HCT116 (cell line): ENCODE measurements at regions not wholly inside any gene's neighbourhood (a gene's known extent, or its start where the extent isn't known, plus 50 kb on each side); places are given as distances from the start of the nearest gene placed in this dataset.

Experiments
- ATAC-seq: fragments of 200-7000 bp; cut with Tn5 transposase; 2 replicates; pipeline ENCODE4 v1.9.1; 2020; ENCODE audit warnings: mild to moderate bottlenecking, moderate library complexity
- BruUV-seq: library from RNA; stranded (reverse); fragments of 400-500 nt; replicated peaks from 2 replicates; lab custom pipeline; 2021; lab: Mats Ljungman, UMichigan
- CTCF ChIA-PET: fragments of 300-600 bp; sonication (Branson Sonifier 250); formaldehyde crosslinking; loops from one replicate; lab custom pipeline; 2021; ENCODE audit warnings: antibody characterized with exemption; lab: Charles Lee
- POLR2A ChIA-PET: fragments of 300-600, 350-600 bp; sonication (Branson Sonifier 250); formaldehyde crosslinking; loops from one replicate; lab custom pipeline; 2021; ENCODE audit warnings: antibody characterized with exemption; lab: Charles Lee
- RAD21 ChIA-PET, 2 experiments: fragments of 300-600 bp; sonication (Branson Sonifier 250); formaldehyde crosslinking; loops; one replicate each; lab custom pipeline; 2023; ENCODE audit warnings: low total read pairs in 2 of 2; ENCODE audit not compliant: uncharacterized antibody in 2 of 2, unreplicated experiment in 2 of 2, low non-redundant PET in 1 of 2; lab: Charles Lee
- DNase-seq: peaks from one replicate; pipeline ENCODE4 v3.0.0-alpha.2; 2010; ENCODE audit warnings: low read depth, low spot score
- H2AFZ ChIP-seq: fragments of 200-600 bp; shearing (Covaris generic), sonication (generic); 2 replicates; pipeline ENCODE4 v1.6.1; 2017; ENCODE audit warnings: low read depth, mixed run types, mixed read lengths, antibody characterized with exemption, low read length; ENCODE audit not compliant: poor library complexity, severe bottlenecking
- H3K27ac ChIP-seq: 2 replicates; pipeline ENCODE4 v1.5.1; 2012; ENCODE audit warnings: low read depth, low read length
- H3K27me3 ChIP-seq: fragments of 200-600 bp; sonication (generic); 2 replicates; pipeline ENCODE4 v1.6.1; 2016; ENCODE audit warnings: mixed run types, low read length, mixed read lengths; ENCODE audit not compliant: insufficient read depth
- H3K36me3 ChIP-seq, 2 experiments: fragments of 200-500 bp in 1 of 2; fragments of 200-600 bp in 1 of 2; sonication (Bioruptor generic) in 1 of 2; sonication (generic) in 1 of 2; 2 replicates each; pipeline versions ENCODE4 v1.5.1 to v1.6.1; 2014 to 2016; ENCODE audit warnings: low read length in 2 of 2, inconsistent platforms in 1 of 2, mixed read lengths in 1 of 2, mixed run types in 1 of 2; ENCODE audit not compliant: insufficient read depth in 2 of 2, control insufficient read depth in 1 of 2
- H3K4me1 ChIP-seq, 2 experiments: fragments of 200-600 bp in 1 of 2; sonication (generic) in 1 of 2; 2 replicates each; pipeline versions ENCODE4 v1.5.1 to v1.6.1; 2012 to 2017; ENCODE audit warnings: low read length in 2 of 2, inconsistent platforms in 1 of 2, mild to moderate bottlenecking in 1 of 2, mixed read lengths in 1 of 2, mixed run types in 1 of 2, moderate library complexity in 1 of 2; ENCODE audit not compliant: insufficient read depth in 2 of 2, control insufficient read depth in 1 of 2
- H3K4me2 ChIP-seq: fragments of 200-600 bp; sonication (generic); 2 replicates; pipeline ENCODE4 v1.6.1; 2017; ENCODE audit warnings: mixed run types, low read length, mixed read lengths
- H3K4me3 ChIP-seq, 2 experiments: fragments of 200-600 bp in 1 of 2; sonication (generic) in 1 of 2; replicated peaks in 1 of 2; 2 replicates each; pipeline ENCODE4 v1.5.1; 2011 to 2016; ENCODE audit warnings: low read length in 2 of 2, control low read depth in 1 of 2, low read depth in 1 of 2, mild to moderate bottlenecking in 1 of 2, mixed read lengths in 1 of 2, mixed run types in 1 of 2
- H3K79me2 ChIP-seq: fragments of 200-600 bp; sonication (generic); 2 replicates; pipeline ENCODE4 v1.6.1; 2017; ENCODE audit warnings: mild to moderate bottlenecking, mixed run types, low read length, moderate library complexity, mixed read lengths; ENCODE audit not compliant: insufficient read depth
- H3K9ac ChIP-seq: fragments of 200-600 bp; sonication (generic); 2 replicates; pipeline ENCODE4 v1.6.1; 2016; ENCODE audit warnings: low read length, mixed read lengths
- H3K9me2 ChIP-seq: fragments of 200-600 bp; sonication (generic), shearing (Covaris generic); 2 replicates; pipeline ENCODE4 v1.6.1; 2017; ENCODE audit warnings: mixed run types, mild to moderate bottlenecking, moderate library complexity; ENCODE audit not compliant: insufficient read depth
- H3K9me3 ChIP-seq, 2 experiments: fragments of 200-500 bp in 1 of 2; fragments of 200-600 bp in 1 of 2; sonication (Bioruptor generic) in 1 of 2; sonication (generic) in 1 of 2; 2 replicates each; pipeline ENCODE4 v1.6.1; 2014 to 2017; ENCODE audit warnings: low read length in 2 of 2, mixed read lengths in 2 of 2, inconsistent platforms in 1 of 2, low read depth in 1 of 2, mild to moderate bottlenecking in 1 of 2, mixed run types in 1 of 2, moderate library complexity in 1 of 2; ENCODE audit not compliant: control insufficient read depth in 1 of 2, insufficient read depth in 1 of 2
- H4K20me1 ChIP-seq: fragments of 200-600 bp; sonication (generic), shearing (Covaris generic); 2 replicates; pipeline ENCODE4 v1.6.1; 2017; ENCODE audit warnings: mixed run types, mild to moderate bottlenecking, moderate library complexity; ENCODE audit not compliant: insufficient read depth
- CBX3 ChIP-seq: IDR thresholded peaks from 2 replicates; pipeline ENCODE4 v1.6.1; 2012; ENCODE audit warnings: low read depth
- CEBPB ChIP-seq: IDR thresholded peaks from 2 replicates; pipeline ENCODE4 v1.6.1; 2012; ENCODE audit warnings: low read depth
- EGR1 ChIP-seq: IDR thresholded peaks from 2 replicates; pipeline ENCODE4 v1.6.1; 2012; ENCODE audit warnings: low read depth
- ELF1 ChIP-seq: IDR thresholded peaks from 2 replicates; pipeline ENCODE4 v1.6.1; 2012; ENCODE audit warnings: low read depth, borderline replicate concordance
- EZH2 ChIP-seq: fragments of 200-600 bp; sonication (generic); IDR thresholded peaks from 2 replicates; pipeline ENCODE4 v1.6.1; 2017; ENCODE audit warnings: antibody characterized with exemption, mixed run types
- EZH2phosphoT487 ChIP-seq: fragments of 200-600 bp; IDR thresholded peaks from 2 replicates; pipeline ENCODE4 v1.6.1; 2018; ENCODE audit warnings: antibody characterized with exemption, borderline replicate concordance
- MAX ChIP-seq: IDR thresholded peaks from 2 replicates; pipeline ENCODE4 v1.6.1; 2012
- SP1 ChIP-seq: IDR thresholded peaks from 2 replicates; pipeline ENCODE4 v1.6.1; 2012; ENCODE audit warnings: low read depth
- TCF7L2 ChIP-seq: IDR thresholded peaks from 2 replicates; pipeline ENCODE4 v1.7.0; 2011; ENCODE audit warnings: borderline replicate concordance, inconsistent platforms; ENCODE audit not compliant: insufficient read depth, insufficient read length; ENCODE audit errors: extremely low read depth
- YY1 ChIP-seq: IDR thresholded peaks from 2 replicates; pipeline ENCODE4 v1.6.1; 2011; ENCODE audit warnings: low read length, low read depth, moderate library complexity, mild to moderate bottlenecking; ENCODE audit not compliant: insufficient replicate concordance; ENCODE audit errors: extremely low read depth
- ZFX ChIP-seq: fragments of 450-650 bp; IDR thresholded peaks from 2 replicates; pipeline ENCODE4 v1.6.1; 2017
- ZNF274 ChIP-seq: fragments of 200-500 bp; sonication (Bioruptor generic); IDR thresholded peaks from 2 replicates; pipeline ENCODE4 v1.6.1; 2014; ENCODE audit warnings: mild to moderate bottlenecking, low read depth, low read length, inconsistent platforms
- intact Hi-C: fragments of 100-400 bp; cut with micrococcal nuclease; formaldehyde crosslinking; loops from 2 replicates; pipeline ENCODE4 v1.10.0; 2022

- ChIA-PET POLR2A (no interaction called here), CTCF (no interaction called here), RAD21 (no interaction called here)
- H3K27me3 ChIP-seq = no peaks in the 10 kb centered on the region
- no peaks in the 10 kb centered on the region for H4K20me1 ChIP-seq
- no peak overlapping the region for H2AFZ ChIP-seq
- BruUV-seq = no TSS peak
- no peak overlapping the region for H3K9ac ChIP-seq
- no peak for TF ChIP-seq YY1
- TF ChIP-seq MAX = no peak
- no peak for TF ChIP-seq CEBPB
- TF ChIP-seq ZNF274 = no peak
- no peak for TF ChIP-seq TCF7L2
- no peak for TF ChIP-seq EZH2
- TF ChIP-seq ZFX = no peak
- TF ChIP-seq EGR1 = no peak
- TF ChIP-seq EZH2phosphoT487 = no peak
- no peak for TF ChIP-seq CBX3
- no peak for TF ChIP-seq ELF1
- TF ChIP-seq SP1 = no peak
- H3K4me3 ChIP-seq = no peak overlapping the region
- H3K9me2 ChIP-seq = no peaks in the 10 kb centered on the region
- H3K4me1 ChIP-seq = no peaks in the 10 kb centered on the region
- no peaks in the 10 kb centered on the region for H3K9me3 ChIP-seq
- intact Hi-C loops = no loop called here
- DNase-seq = no peak
- H3K79me2 ChIP-seq = no peaks in the 10 kb centered on the region
- H3K36me3 ChIP-seq = no peaks in the 10 kb centered on the region
- no peak for ATAC-seq
- no peak overlapping the region for H3K27ac ChIP-seq
- H3K4me2 ChIP-seq = no peak overlapping the region
Observed at GRCh38 chr7:38027884-38028455, 107.5 kb downstream of the EPDR1 start.
